Activated CD8-positive, alpha-beta memory T cell treated with anti-CD3 and anti-CD28 coated beads, Interleukin-2, amount 50 U/mL, for 48 hours (primary cell): ENCODE measurements at regions not wholly inside any gene's neighbourhood (a gene's known extent, or its start where the extent isn't known, plus 50 kb on each side); places are given as distances from the start of the nearest gene placed in this dataset.

ENCODE experiments used
- DNase-seq: peaks from one replicate; pipeline ENCODE4 v3.0.0-alpha.2; 2020

- no peak for DNase-seq
These were observed 705.4 kb upstream of the PTBP2 start for GRCh38 chr1:96016219-96016618.

- no peak for DNase-seq
These were observed 701.2 kb upstream of the PTBP2 start for GRCh38 chr1:96020378-96020777.

GRCh38 chr1:96025062-96025461 lies 696.5 kb upstream of the PTBP2 start:
- DNase-seq = no peak

- DNase-seq = no peak
These were observed 693.5 kb upstream of the PTBP2 start for GRCh38 chr1:96028071-96028470.

GRCh38 chr1:96030312-96030711 lies 691.3 kb upstream of the PTBP2 start:
- DNase-seq = no peak

- no peak for DNase-seq
These were observed 687.6 kb upstream of the PTBP2 start for GRCh38 chr1:96034006-96034405.

- no peak for DNase-seq
These were observed 684.8 kb upstream of the PTBP2 start for GRCh38 chr1:96036763-96037162.

GRCh38 chr1:96038636-96039035 lies 682.9 kb upstream of the PTBP2 start:
- no peak for DNase-seq

GRCh38 chr1:96039910-96040309 lies 681.7 kb upstream of the PTBP2 start:
- DNase-seq = no peak

- no peak for DNase-seq
These were observed 680.1 kb upstream of the PTBP2 start for GRCh38 chr1:96041470-96041869.

GRCh38 chr1:96048572-96049212 lies 672.9 kb upstream of the PTBP2 start:
- DNase-seq = no peak

GRCh38 chr1:96049759-96050409 lies 671.7 kb upstream of the PTBP2 start:
- no peak for DNase-seq

GRCh38 chr1:96059276-96059675 lies 662.3 kb upstream of the PTBP2 start:
- no peak for DNase-seq

- no peak for DNase-seq
These were observed 661.8 kb upstream of the PTBP2 start for GRCh38 chr1:96059736-96060135.

- DNase-seq = no peak
These were observed 661.0 kb upstream of the PTBP2 start for GRCh38 chr1:96060621-96061020.

- no peak for DNase-seq
These were observed 649.6 kb upstream of the PTBP2 start for GRCh38 chr1:96072021-96072420.

GRCh38 chr1:96073100-96073499 lies 648.5 kb upstream of the PTBP2 start:
- no peak for DNase-seq

- no peak for DNase-seq
These were observed 647.2 kb upstream of the PTBP2 start for GRCh38 chr1:96074422-96074821.

GRCh38 chr1:96074876-96075577 lies 646.6 kb upstream of the PTBP2 start:
- no peak for DNase-seq

- DNase-seq = no peak
These were observed 645.7 kb upstream of the PTBP2 start for GRCh38 chr1:96075704-96076455.

GRCh38 chr1:96076589-96076988 lies 645.0 kb upstream of the PTBP2 start:
- no peak for DNase-seq

GRCh38 chr1:96079581-96079980 lies 642.0 kb upstream of the PTBP2 start:
- no peak for DNase-seq

- no peak for DNase-seq
These were observed 640.7 kb upstream of the PTBP2 start for GRCh38 chr1:96080925-96081324.

- no peak for DNase-seq
These were observed 633.9 kb upstream of the PTBP2 start for GRCh38 chr1:96087719-96088118.
